Loucy (cell line): ENCODE measurements at regions not wholly inside any gene's neighbourhood (a gene's known extent, or its start where the extent isn't known, plus 50 kb on each side); places are given as distances from the start of the nearest gene placed in this dataset.

ENCODE experiments used
- CTCF ChIP-seq: fragments of 200-600 bp; sonication (generic); conservative IDR thresholded peaks from 2 replicates; pipeline ENCODE4 v1.5.1; 2014; ENCODE audit warnings: mild to moderate bottlenecking, antibody characterized with exemption, low read length
- EZH2phosphoT487 ChIP-seq: fragments of 200-600 bp; IDR thresholded peaks from 2 replicates; pipeline ENCODE4 v1.6.1; 2018; ENCODE audit warnings: antibody characterized with exemption, mild to moderate bottlenecking, moderate library complexity, borderline replicate concordance

- TF ChIP-seq CTCF = no peak
- TF ChIP-seq EZH2phosphoT487 = no peak
Measured at GRCh38 chr4:11592276-11592675, 163.6 kb upstream of the HS3ST1 start.
